HuH-7 (cell line): ENCODE measurements at regions not wholly inside any gene's neighbourhood (a gene's known extent, or its start where the extent isn't known, plus 50 kb on each side); places are given as distances from the start of the nearest gene placed in this dataset.

Experiments used
- DNase-seq: peaks from one replicate; pipeline ENCODE4 v3.0.0; 2011; ENCODE audit warnings: low spot score

- no peak for DNase-seq
Observed at GRCh38 chr11:30159546-30159945, 71.3 kb upstream of the FSHB start.

- no peak for DNase-seq
Observed at GRCh38 chr11:30165652-30166051, 65.2 kb upstream of the FSHB start.

- DNase-seq = no peak
Observed at GRCh38 chr11:30171661-30172060, 59.2 kb upstream of the FSHB start.

- no peak for DNase-seq
Observed at GRCh38 chr11:30172158-30172557, 58.7 kb upstream of the FSHB start.

- DNase-seq = no peak
Observed at GRCh38 chr11:30172883-30173311, 57.9 kb upstream of the FSHB start.

- no peak for DNase-seq
Observed at GRCh38 chr11:30174265-30175020, 56.4 kb upstream of the FSHB start.
